HEK293 (cell line): ENCODE measurements at regions not wholly inside any gene's neighbourhood (a gene's known extent, or its start where the extent isn't known, plus 50 kb on each side); places are given as distances from the start of the nearest gene placed in this dataset.
A peak's percentile ranks its signal among the peaks of the same experiment; 100 is the strongest.

Experiments
- CTCF ChIA-PET: fragments of 350-600 bp; formaldehyde crosslinking; extraction: SDS; loops from one replicate; lab custom pipeline; 2021; ENCODE audit warnings: antibody characterized with exemption; lab: Yijun Ruan, JAX
- POLR2A ChIA-PET: fragments of 300-600 bp; formaldehyde crosslinking; extraction: SDS; loops from one replicate; lab custom pipeline; 2020; ENCODE audit warnings: antibody characterized with exemption, inconsistent platforms; lab: Yijun Ruan, JAX
- H3K27ac ChIP-seq: fragments of 200-500 bp; sonication (Bioruptor generic); 2 replicates; pipeline ENCODE4 v1.5.1; 2014; ENCODE audit warnings: low read depth, low read length, control low read depth, inconsistent platforms; ENCODE audit errors: extremely low read depth
- H3K36me3 ChIP-seq, 2 experiments: fragments of 200-500 bp in 1 of 2; sonication (Bioruptor generic) in 1 of 2; 1 replicate in 1 of 2; 2 replicates in 1 of 2; pipeline ENCODE4 v1.5.1; 2014 to 2017; ENCODE audit warnings: inconsistent platforms in 2 of 2, low read length in 2 of 2; ENCODE audit not compliant: control insufficient read depth in 2 of 2, insufficient read depth in 1 of 2
- H3K4me1 ChIP-seq: fragments of 200-500 bp; sonication (Bioruptor generic); 2 replicates; pipeline ENCODE4 v1.5.1; 2014; ENCODE audit warnings: mild to moderate bottlenecking, low read length, inconsistent platforms; ENCODE audit not compliant: control insufficient read depth, insufficient read depth
- H3K4me3 ChIP-seq: 2 replicates; pipeline ENCODE4 v1.5.1; 2011; ENCODE audit warnings: low read depth, mild to moderate bottlenecking, control low read depth, low read length, moderate library complexity
- H3K9me3 ChIP-seq: fragments of 200-500 bp; sonication (Bioruptor generic); 2 replicates; pipeline ENCODE4 v1.5.1; 2014; ENCODE audit warnings: low read depth, low read length, inconsistent platforms; ENCODE audit not compliant: control insufficient read depth, insufficient read depth
- ATF2 ChIP-seq: fragments of 450-650 bp; formaldehyde crosslinking; IDR thresholded peaks from 2 replicates; pipeline ENCODE4 v1.5.1; 2016; ENCODE audit warnings: missing biosample characterization, missing genetic modification characterization, low read depth
- CTCF ChIP-seq: fragments of 450-650 bp; formaldehyde crosslinking; IDR thresholded peaks from 2 replicates; pipeline ENCODE4 v1.5.1; 2016; ENCODE audit warnings: missing biosample characterization, missing genetic modification characterization
- GLIS1 ChIP-seq: fragments of 450-650 bp; formaldehyde crosslinking; IDR thresholded peaks from 2 replicates; pipeline ENCODE4 v1.5.1; 2016; ENCODE audit warnings: missing biosample characterization, missing genetic modification characterization
- HOXA7 ChIP-seq: sonication (generic); formaldehyde crosslinking; IDR thresholded peaks from 2 replicates; pipeline ENCODE4 v1.8.1; 2022; ENCODE audit warnings: missing genetic modification reagents, borderline replicate concordance
- KLF10 ChIP-seq: fragments of 450-650 bp; IDR thresholded peaks from 2 replicates; pipeline ENCODE4 v1.5.1; 2018; ENCODE audit warnings: missing biosample characterization, mild to moderate bottlenecking, missing genetic modification characterization
- KLF16 ChIP-seq: fragments of 450-650 bp; formaldehyde crosslinking; IDR thresholded peaks from 2 replicates; pipeline ENCODE4 v1.5.1; 2017; ENCODE audit warnings: missing biosample characterization, missing genetic modification characterization
- SETDB1 ChIP-seq: IDR thresholded peaks from one replicate; pipeline ENCODE4 v1.6.1; 2017; ENCODE audit warnings: mild to moderate bottlenecking, low read length, moderate library complexity, mixed read lengths; ENCODE audit not compliant: insufficient read length
- TRIM28 ChIP-seq: IDR thresholded peaks from 2 replicates; pipeline ENCODE4 v1.6.1; 2011; ENCODE audit warnings: low read length, control low read depth, borderline replicate concordance
- ZNF132 ChIP-seq: fragments of 450-650 bp; formaldehyde crosslinking; IDR thresholded peaks from 2 replicates; pipeline ENCODE4 v1.5.1; 2017; ENCODE audit warnings: missing biosample characterization, missing genetic modification characterization, borderline replicate concordance
- ZNF155 ChIP-seq: fragments of 450-650 bp; formaldehyde crosslinking; IDR thresholded peaks from 2 replicates; pipeline ENCODE4 v1.5.1; 2016; ENCODE audit warnings: missing biosample characterization, missing genetic modification characterization
- ZNF174 ChIP-seq: fragments of 450-650 bp; formaldehyde crosslinking; IDR thresholded peaks from 2 replicates; pipeline ENCODE4 v1.5.0; 2017; ENCODE audit warnings: missing biosample characterization, mild to moderate bottlenecking, missing genetic modification characterization
- ZNF19 ChIP-seq: fragments of 450-650 bp; formaldehyde crosslinking; IDR thresholded peaks from 2 replicates; pipeline ENCODE4; 2016; ENCODE audit warnings: missing biosample characterization, missing genetic modification characterization, low read depth
- ZNF2 ChIP-seq: fragments of 450-650 bp; formaldehyde crosslinking; IDR thresholded peaks from 2 replicates; pipeline ENCODE4 v1.5.1; 2016; ENCODE audit warnings: missing biosample characterization, missing genetic modification characterization
- ZNF239 ChIP-seq: fragments of 450-650 bp; formaldehyde crosslinking; IDR thresholded peaks from 2 replicates; pipeline ENCODE4 v1.5.1; 2016; ENCODE audit warnings: missing biosample characterization, missing genetic modification characterization
- ZNF266 ChIP-seq: fragments of 450-650 bp; formaldehyde crosslinking; IDR thresholded peaks from 2 replicates; pipeline ENCODE4 v1.5.1; 2016; ENCODE audit warnings: missing biosample characterization, missing genetic modification characterization, low read depth
- ZNF324 ChIP-seq: fragments of 450-650 bp; formaldehyde crosslinking; IDR thresholded peaks from 2 replicates; pipeline ENCODE4 v1.5.1; 2016; ENCODE audit warnings: missing biosample characterization, missing genetic modification characterization
- ZNF341 ChIP-seq: fragments of 450-650 bp; formaldehyde crosslinking; IDR thresholded peaks from 2 replicates; pipeline ENCODE4; 2016; ENCODE audit warnings: low read depth, missing biosample characterization, missing genetic modification characterization
- ZNF560 ChIP-seq: fragments of 450-650 bp; formaldehyde crosslinking; IDR thresholded peaks from 2 replicates; pipeline ENCODE4 v1.5.1; 2017; ENCODE audit warnings: missing biosample characterization, missing genetic modification characterization, borderline replicate concordance
- ZNF624 ChIP-seq: fragments of 450-650 bp; formaldehyde crosslinking; IDR thresholded peaks from 2 replicates; pipeline ENCODE4 v1.5.1; 2017; ENCODE audit warnings: missing biosample characterization, missing genetic modification characterization
- ZNF76 ChIP-seq: fragments of 450-650 bp; formaldehyde crosslinking; IDR thresholded peaks from 2 replicates; pipeline ENCODE4; 2016; ENCODE audit warnings: low read depth, missing biosample characterization, missing genetic modification characterization, borderline replicate concordance
- ZSCAN16 ChIP-seq: fragments of 450-650 bp; formaldehyde crosslinking; IDR thresholded peaks from 2 replicates; pipeline ENCODE4 v1.5.1; 2016; ENCODE audit warnings: missing biosample characterization, missing genetic modification characterization

DNA sequence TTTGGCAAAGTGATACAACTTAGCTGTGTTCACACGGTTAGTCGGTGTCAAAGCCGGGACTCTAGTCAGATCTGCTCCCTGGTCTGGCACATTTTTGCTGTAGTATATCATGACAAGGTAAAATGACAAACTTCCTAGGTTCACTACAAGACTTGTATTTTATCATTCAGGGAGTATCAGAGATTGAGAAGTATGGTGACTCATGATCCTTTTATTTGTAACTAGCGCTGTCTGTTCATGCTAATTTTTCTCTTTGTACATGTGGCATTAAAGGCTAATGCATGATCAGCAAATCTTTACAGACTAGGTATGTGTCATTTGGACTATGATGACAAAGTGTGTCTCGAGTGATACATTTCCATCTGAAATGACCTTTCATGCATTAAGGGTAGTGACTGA, 326.7 kb downstream of the SIPA1L2 start:
- Histone ChIP-seq H3K4me3 (no peak overlapping the region), H3K9me3 (no peaks in the 10 kb centered on the region), H3K36me3 (no peaks in the 10 kb centered on the region), H3K4me1 (peaks cover 5% of the 10 kb centered on the region; the same call in 1 of the 2 replicates), H3K27ac (no peak overlapping the region)
- TF ChIP-seq ZNF239 (no peak), ZNF341 (no peak), GLIS1 (tag by site-specific recombination) (no peak), ZNF174 (no peak), ZNF76 (tag by site-specific recombination) (no peak)
- ChIA-PET CTCF (interaction anchor here (0.9 to 1.0 kb wide), 2 partner anchors 21 to 91 kb away, joined by 3 read pairs; no protein-coding TSS in a partner anchor), POLR2A (no interaction called here)

DNA sequence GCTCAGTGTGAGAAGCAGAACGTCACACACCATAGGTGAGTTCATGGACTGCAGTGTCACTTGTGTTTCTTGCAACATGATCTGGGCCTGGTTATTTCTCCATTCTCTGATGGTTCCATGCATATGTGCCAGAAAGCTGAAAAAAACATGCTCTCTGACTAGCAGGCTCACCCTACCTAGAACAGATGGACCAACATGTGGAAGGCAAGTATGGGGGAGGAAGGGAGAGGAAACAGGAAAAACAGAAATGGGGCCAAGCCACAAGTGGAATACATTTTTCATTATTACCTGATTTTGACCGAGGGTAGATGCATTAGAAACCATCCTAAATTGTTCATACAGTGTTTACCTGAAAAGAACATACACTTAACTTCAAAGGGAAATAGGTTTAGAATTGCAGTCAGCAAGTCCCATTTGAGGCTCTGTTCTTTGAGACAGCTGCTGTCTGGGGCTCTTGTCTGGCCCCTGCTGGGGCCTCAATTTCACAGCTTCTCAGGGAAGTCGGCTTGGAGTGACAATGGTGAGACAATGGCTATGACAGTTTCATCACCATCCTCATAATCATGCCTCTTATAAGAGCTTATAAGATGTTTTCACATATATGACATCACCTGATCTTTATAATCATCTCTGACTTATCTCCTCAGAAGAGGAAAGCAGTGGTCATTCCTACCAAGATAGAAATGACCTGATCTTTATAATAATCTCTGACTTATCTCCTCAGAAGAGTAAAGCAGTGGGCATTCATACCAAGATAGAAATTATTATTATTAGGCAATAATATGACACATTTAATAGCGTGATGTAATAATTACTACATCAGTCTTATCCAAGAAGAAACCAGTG, 327.3 kb downstream of the SIPA1L2 start:
- ChIA-PET CTCF (interaction anchor here (0.9 to 1.0 kb wide), 2 partner anchors 21 to 90 kb away, joined by 3 read pairs; no protein-coding TSS in a partner anchor), POLR2A (no interaction called here)
- TF ChIP-seq ZSCAN16 (tag by site-specific recombination) (no peak), SETDB1 (no peak), ATF2 (peak; percentile 81), CTCF (tag by site-specific recombination) (0 out of 2 replicates have a peak, but pooled peaks have one; percentile 20), HOXA7 (CRISPR knock-in tag) (no peak), ZNF132 (tag by site-specific recombination) (no peak)
- H3K4me1 ChIP-seq: peaks cover 5% of the 10 kb centered on the region; the same call in 1 of the 2 replicates
- H3K4me3 ChIP-seq: no peak overlapping the region
- no peaks in the 10 kb centered on the region for H3K9me3 ChIP-seq
- H3K27ac ChIP-seq: no peak overlapping the region
- no peaks in the 10 kb centered on the region for H3K36me3 ChIP-seq

DNA sequence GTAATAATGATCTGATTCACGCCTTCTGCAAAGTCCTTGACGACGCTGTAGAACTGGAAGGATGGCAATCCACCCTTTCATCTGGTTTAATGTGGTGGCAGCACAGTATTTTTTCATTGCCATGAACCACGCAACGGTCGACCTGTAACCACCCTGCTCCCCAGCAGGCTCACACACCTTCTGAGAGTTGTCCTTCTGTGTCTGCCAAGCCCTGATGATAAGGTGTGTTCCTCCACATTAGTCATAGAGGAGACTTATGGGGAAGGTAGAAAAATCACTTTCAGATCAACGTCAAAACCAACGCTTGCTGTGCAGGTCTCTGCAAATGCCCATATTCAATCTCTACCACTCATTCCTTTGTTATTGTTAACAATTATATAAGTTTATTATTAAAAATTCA, 328.7 kb downstream of the SIPA1L2 start:
- ChIA-PET POLR2A (no interaction called here), CTCF (interaction anchor here (0.5 to 1.2 kb wide), 3 partner anchors 11 to 109 kb away, joined by 3 to 5 read pairs (median 4); no protein-coding TSS in a partner anchor)
- Histone ChIP-seq H3K36me3 (no peaks in the 10 kb centered on the region), H3K4me3 (no peak overlapping the region), H3K4me1 (peaks cover under 1% of the 10 kb centered on the region; the same call in 1 of the 2 replicates), H3K27ac (no peak overlapping the region), H3K9me3 (no peaks in the 10 kb centered on the region)
- TF ChIP-seq ZNF2 (tag by site-specific recombination) (no peak), KLF16 (tag by site-specific recombination) (no peak), ZNF624 (no peak), ZNF560 (tag by site-specific recombination) (no peak), ZNF155 (tag by site-specific recombination) (no peak), TRIM28 (no peak), KLF10 (no peak), ZNF19 (tag by site-specific recombination) (no peak), ZNF239 (no peak), ZNF324 (no peak), ZNF266 (tag by site-specific recombination) (no peak)
